GM19463 (cell line): ENCODE measurements at regions not wholly inside any gene's neighbourhood (a gene's known extent, or its start where the extent isn't known, plus 50 kb on each side); places are given as distances from the start of the nearest gene placed in this dataset.
"Not testable (repeated sequence)": the region's sequence is repeated elsewhere in the genome, so short reads cannot be mapped to it uniquely, and the experiment has no call there.

ENCODE experiments used
- ATAC-seq: cut with Tn5 transposase; IDR thresholded peaks from one replicate; pipeline ENCODE4 v1.9.1; 2021; ENCODE audit warnings: mild to moderate bottlenecking, moderate library complexity; ENCODE audit not compliant: unreplicated experiment

DNA sequence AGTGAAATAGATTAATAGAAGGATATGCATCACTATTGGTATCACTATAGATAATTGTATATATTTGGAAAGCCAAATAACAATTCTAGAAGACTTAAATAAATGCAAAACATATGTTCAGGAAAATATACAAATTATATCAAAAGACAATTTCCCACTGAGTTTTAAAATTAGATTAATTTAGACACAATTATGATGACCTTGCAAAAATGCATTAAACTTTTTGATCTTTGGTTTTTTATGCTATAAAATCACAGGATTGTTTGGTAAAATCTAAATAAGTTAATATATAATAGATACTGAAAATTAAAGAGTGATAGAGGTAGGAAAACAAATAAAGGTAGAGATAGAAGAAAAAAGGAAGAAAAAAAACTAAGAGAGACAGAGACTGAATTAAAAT is 2027.7 kb downstream of the MRPL39 start:
- ATAC-seq, result no peak

DNA sequence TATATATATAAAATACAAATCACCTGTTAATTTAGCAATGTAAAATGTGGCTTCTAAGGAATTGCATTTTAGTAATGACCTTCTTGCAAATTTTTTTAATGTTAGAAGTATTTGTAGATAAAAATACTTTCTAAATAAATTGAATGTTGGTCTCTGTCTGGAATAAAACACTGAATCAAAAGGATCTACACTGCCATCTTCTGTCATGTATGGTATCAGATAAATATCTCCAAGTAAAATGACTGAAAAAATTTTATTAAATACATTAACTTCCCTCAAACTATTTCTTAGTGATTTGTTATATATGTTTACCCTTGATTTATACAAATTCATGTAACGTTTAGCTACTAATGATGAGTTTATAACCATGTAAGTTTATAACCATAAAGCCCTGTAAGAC is 2029.3 kb downstream of the MRPL39 start:
- ATAC-seq, result no peak

DNA sequence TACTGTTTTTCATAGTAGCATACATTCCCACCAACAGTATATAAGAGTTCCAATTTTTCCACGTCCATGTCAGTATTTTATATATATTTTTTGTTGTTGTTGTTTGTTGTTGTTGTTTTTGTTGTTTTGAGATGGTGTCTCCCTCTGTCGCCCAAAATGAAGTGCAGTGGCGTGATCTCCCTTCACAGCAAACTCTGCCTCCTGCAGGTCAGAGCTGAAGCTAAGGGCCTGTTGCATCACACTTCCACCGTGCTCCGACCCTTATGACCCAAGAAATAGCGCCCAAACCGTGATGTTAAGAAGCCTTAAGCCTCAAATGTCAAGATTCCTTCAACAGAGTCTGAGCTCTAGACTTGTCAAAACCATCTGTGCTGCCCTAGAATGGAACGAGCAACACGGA is 2032.3 kb downstream of the MRPL39 start:
- ATAC-seq, result no peak

DNA sequence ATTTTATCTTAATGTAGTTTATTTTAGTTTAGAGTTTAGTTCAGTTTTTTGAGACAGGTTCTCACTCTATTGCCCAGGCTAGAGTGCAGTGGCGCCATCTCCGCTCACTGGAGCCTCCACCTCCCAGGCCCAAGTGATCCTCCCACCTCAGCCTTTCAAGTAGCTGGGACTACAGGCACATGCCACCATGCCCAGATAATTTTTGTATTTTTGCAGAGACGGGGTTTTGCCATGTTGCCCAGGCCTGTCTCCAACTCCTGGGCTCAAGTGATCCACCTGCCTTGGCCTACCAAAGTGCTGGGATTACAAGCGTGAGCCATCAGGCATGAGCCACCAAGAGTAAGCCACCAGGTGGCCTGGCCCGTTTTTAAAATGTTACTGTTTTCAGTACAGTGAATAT is 2058.4 kb downstream of the MRPL39 start:
- not testable (repeated sequence) for ATAC-seq

DNA sequence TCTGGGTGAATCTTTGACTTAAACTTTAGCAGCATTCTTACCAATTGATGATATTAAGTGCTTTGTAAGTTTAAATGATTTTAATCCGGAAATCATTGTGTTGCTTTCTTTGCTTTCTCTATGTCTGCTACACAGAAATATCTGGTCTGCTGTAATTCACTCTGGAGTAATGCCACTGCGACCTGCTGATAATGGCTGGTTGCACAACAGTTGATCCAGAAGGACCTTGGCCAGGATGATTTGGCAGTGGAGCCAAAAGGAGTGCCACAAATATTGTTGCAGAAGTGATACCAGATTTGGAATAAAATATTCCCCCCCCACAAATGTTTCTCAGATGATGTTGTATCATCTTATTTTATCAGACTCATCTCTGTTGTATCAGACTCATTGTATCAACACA is 2063.9 kb downstream of the MRPL39 start:
- ATAC-seq, result no peak

DNA sequence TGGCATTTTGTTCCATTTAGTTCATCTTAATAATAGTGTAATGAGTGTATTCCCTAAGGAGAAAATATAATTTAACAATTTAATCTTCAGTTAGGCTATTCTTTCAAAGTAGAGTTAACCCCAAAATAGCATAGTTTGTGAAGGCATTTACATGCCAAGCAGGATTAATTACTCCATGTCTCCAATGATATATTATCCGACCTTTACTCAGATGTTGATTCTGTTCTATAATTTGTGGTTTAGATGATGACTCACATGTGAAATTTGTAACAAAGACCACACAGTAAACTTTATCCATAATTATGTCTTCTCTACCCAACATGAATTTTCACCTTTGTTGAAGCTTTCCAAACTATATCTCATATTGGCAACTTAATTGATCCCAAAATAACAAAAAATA is 2065.2 kb downstream of the MRPL39 start:
- no peak for ATAC-seq

DNA sequence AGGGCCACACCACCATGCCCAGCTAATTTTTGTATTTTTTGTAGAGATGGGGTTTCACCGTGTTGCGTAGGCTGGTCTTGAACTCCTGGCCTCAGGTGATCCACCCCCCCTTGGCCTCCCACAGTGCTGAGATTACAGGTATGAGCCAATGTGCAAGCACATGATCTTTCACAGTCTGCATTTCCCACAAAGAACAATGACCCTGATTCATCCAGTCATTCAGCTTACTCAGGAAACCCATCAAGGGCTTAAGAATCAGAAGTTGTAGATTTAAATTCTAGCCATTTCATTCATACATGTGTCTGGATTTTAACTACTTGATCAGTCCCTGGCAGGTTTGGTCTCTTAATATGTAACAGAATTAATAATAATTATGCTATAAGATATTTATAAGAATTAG is 2065.7 kb downstream of the MRPL39 start:
- no peak for ATAC-seq

DNA sequence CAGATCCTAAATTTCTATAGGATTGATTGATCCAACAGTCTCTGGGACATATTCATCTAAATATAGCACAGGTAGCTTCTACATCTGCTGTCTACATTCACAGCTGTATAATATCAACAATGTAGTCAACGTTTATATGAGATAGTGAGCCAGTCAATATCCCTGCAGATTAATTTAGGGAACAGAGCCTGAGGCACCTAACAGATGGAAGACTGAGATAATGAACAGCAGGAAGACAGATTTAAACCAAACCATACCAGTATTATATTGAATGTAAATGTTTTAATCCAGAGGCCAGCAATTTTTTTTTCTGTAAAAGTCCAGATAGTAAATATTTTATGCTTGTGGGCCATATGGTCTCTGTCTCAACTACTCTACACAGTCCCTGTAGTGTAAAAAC is 2072.4 kb downstream of the MRPL39 start:
- no peak for ATAC-seq

DNA sequence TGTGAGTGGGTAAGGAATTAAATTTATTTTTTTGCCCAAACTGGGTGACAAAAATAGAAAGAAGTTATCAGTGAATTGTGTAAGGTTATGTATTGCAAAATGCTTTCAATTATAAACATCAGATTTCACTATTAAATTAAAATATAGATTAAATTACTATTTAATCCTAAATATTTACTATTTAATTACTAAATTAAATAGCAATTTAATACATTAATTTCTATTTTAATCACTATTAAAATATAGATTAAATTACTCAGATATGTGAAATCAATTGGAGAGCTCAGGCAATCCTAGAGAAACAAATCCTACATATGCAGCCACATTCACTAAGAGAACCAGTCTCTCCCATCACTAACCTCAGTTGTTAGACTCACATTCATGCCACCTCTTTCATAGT is 2075.8 kb downstream of the MRPL39 start:
- no peak for ATAC-seq

DNA sequence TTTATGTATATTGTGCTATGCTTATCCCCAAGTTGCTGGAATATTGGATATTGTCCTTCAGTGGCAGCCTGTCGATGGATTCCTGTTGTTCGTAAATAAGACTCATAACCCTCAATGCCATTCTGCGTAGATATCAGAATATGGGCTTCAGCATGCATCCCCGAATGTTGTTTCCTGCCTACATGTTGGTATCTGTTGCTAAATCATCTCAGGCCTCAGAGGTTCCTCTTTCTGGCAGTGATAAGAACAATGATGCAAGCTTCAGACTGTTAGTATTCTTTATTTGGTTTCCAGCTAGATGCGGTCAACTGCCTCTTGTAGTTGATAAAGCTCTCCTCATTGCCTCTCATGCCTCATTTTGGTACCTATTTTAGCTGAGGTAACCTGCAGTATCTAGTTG is 2082.6 kb downstream of the MRPL39 start:
- no peak for ATAC-seq

DNA sequence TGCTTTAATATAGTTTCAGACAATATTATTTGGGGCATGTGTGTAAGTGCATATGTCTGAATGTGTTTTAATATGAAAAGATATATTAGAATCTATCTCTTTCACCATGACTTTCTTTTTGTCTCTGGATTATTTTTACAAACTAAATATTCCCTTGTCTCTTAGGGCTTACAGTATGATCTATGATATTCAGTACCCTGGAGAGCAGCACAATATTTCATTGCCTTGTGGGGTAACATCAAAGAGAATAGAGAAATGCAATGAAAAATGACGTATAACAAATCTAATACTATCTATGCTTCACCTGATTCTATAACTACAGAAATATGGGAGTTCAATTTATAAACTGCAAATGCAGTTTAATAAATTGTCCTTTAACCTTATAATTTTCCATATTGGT is 2084.5 kb downstream of the MRPL39 start:
- no peak for ATAC-seq

DNA sequence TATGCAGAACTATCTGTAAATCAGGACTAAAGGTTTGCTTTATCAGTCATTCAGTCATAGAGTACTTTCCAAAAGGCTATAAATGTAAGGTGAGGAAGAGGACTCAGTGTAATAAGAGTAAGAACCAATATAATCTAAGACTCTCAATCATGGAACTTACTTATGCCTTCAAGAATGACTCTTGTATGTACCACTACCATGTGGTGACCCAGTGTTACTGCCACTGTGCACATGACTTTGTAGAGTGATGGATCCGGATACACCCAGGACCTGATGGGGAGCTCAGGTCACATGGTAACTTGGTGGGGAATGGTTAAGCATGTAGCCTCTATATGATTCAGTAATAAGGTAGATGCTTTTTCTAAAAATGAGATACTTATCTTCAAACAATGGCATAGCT is 2099.8 kb downstream of the MRPL39 start:
- ATAC-seq, result no peak

DNA sequence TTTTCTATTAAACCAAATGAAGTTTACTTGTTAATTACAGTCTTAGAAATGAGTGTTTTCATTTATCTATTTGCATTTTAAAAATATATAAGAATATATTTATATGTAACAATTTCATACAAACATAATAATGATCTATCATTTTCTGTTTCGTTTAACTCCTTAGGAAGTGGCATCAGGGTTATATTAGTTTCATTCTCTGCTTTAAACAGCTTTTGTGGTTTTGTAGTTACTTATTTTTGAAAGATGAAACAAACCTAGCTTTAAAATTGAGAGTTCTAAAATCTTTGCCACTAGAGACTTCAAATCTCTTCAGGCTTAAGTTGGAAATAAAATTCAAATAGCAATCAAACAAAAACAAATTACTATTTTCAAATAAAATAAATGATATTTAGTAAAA is 2110.6 kb downstream of the MRPL39 start:
- peak; percentile 81 for ATAC-seq

DNA sequence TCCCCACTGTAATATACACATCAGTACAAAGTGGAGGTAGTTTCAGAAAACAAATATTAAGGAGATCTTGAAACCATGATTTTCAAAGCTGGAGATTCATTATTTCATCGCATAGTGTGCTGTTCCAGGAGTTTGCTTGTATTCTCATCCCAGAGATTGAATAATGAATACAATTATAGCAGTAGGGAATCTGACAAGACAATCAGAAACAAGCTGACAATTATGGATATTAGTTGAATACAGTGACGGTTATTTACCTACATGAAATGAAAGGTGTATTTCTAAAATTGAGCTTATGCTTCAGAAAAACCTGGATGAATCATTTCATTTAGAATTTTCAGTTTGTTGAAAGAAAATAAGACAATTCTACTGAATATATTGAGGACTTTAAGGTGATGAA is 2119.0 kb downstream of the MRPL39 start:
- ATAC-seq, result no peak

DNA sequence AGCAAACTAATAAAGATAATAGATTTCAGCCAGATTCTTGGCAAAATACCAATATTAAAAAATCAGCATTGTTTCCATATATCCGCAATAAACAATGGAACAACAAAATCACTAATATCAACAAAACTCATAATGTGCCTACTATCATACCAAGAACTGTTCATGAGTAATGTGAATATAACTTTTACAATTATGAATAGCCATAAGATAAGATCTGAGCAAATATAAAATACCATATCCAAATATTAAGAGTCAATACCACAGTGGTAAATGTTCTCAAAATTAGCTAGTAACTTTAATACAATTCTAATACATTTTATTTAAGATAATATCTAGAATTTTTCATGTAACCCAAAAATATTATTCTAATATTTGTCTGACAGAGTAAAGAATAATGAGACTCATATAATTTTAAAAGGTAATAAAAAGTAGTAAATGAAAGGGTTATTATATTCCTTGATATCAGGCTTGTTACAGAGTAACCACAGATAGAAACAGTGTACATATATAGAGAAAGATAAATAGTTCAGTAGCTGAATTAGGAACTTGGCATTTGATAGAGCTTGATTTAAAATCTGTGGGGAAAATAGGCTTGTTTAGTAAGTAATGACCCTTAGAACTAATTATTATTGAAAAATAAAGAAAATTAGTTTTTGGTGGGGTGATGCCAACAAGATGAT is 2126.6 kb downstream of the MRPL39 start:
- no peak for ATAC-seq

DNA sequence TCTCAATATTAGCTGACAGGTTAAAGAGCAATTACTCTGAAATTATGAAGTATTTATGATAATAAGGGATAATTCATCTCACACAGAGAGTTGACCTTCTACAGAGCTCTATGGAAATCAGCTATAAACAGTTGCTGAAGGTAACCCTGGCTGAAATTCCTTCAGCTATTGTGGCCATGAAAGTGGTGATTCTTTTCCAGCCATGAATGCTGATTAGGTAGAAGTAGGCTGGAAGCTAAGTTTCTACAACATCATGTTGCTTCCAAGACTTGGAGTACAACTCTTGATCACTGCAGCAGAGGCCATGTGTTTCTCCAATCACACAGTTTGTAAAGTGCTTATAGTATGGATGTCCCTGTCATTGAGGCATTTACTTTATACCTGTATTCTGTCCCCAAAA is 2128.9 kb downstream of the MRPL39 start:
- no peak for ATAC-seq

DNA sequence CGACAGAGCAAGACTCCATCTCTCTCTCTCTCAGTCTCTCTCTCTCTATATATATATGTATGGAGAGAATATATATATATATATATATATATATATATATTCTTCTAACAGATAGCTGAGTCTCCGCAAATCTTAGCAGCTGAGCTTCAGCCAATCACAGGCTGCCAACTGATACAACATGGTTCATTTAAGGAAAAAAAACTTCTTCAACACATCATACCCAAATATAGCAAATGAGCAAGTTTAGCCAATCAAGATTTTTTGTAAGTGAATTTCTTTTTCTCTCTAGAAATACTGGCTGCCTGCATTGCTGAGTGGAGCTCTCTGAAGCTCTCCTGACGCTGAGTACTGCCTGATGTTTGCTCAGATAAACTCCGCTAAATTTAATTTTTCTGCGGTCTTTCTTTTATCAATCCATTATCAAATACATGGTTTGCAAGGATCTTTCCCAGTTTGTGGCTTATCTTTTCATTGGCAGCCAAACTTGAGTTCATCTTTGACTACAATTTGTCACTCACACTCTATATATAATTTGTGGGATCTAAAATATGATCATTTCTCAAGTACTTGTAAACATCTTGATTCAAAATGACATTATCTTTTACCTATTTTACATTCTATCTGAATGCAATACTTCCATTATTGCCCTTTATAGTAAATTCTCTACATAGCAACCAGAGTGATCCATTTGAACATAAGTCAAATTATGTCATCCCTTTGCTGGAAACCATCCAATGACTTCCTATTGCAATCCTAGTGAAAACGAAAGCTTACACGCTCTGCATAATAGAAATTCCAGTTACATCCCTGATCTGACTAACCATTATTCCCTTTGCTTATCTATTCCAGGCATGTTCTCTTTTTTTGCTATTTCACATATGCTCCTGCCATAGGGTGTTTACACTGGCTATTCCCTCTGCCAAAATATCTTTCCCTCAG is 2131.7 kb downstream of the MRPL39 start:
- no peak for ATAC-seq

DNA sequence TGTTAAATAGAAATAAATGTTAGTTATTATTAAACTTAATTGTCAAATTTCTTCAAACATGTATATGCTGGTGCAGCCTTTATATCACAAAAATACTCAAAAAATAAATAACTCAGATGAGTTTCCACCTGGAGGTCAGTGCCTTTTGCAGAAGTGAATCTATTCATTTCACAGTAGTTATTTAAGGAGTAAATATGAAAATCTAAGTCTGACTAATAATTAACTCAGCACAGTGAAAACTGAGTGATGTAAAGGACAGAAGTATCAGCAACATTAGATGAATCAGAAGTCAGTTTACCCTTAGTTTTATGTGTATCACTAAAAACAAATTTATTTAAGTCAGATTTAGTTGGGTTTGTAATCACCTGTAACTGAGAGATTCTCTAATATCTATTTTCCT is 2135.4 kb downstream of the MRPL39 start:
- ATAC-seq, result peak; percentile 90

DNA sequence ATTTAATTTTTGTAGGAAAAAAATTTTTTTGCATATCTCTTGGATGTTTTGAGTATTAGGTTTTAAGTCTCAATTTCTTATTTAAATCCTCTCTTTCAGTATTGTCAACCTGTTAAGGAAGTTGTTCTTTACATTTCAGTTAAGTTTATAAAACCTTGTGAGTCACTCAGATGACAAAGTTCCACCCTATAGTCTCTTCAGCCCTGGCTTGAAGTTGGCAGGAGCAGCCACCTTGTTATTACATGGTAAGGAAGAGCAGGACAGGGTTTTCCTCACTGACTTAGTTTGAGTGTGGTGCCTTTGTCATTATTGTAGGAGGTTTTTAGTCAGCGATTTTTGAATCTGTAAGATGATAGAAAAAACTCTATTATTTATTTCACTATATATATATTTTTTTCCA is 2143.9 kb downstream of the MRPL39 start:
- no peak for ATAC-seq

DNA sequence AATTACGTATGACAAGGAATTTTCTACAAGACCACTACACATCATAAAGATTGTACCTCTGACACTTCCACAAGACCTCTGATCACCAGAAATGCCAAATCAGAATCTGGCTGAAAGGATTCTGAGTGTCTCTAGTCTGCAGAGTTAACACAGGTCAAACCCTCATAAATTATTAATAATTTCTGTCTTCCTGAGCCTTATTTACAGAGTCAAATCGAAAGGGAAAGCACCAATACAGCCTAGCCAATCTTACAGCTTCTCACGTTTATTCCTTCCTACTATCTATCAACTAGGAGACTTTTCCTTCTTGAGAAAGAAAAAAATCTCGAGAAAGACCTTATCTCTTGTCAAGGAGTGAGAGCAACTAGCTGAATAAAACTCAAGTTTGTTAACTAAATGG is 2151.6 kb downstream of the MRPL39 start:
- ATAC-seq, result peak; percentile 72

DNA sequence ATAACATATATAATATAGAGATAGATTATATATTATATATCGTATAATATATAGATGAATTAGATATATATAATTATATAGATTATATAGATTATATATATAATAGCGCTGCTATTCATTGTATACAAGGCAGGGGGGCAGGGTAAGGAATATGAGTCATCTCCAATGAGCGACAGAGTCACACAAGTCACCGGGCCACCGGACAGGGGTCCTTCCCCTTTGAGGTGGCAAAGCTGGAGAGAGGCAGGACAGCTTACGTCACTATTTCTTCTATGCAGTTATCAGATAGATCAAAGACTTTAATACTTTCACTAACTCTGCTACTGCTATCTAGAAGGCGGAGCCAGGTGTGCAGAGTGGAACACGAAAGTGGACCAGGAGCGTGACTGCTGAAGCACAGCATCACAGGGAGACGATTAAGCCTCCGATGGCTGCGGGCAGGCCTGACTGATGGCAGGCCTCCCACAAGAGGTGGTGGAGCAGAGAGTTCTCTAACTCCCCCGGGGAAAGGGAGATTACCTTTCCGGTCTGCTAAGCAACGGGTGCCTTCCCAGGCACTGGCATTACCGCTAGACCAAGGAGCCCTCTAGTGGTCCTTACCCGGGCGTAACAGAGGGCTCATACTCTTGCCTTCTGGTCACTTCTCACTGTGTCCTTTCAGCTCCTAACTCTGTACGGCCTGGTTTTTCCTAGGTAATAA is 2154.7 kb downstream of the MRPL39 start:
- peak; percentile 66 for ATAC-seq

DNA sequence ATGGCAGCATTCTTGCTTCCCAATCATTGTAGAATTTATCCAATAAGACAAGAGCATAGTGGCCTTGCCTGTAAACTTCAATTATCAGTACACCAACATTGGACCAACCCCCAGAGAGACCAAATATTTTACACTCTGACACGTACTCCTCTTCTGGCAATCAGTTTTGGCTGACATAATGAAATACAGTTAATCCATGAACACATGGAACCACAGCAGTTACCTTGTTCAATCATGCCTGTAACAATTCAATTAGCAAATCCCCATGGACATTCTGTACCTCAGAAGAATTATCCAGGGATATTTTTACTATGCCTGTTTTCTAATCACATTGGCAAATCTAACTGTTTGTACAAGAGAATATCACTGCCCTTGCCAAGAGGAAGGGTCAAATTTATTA is 2162.0 kb downstream of the MRPL39 start:
- ATAC-seq, result no peak
